ENCODE measurements at regions not wholly inside any gene's neighbourhood (a gene's known extent, or its start where the extent isn't known, plus 50 kb on each side); places are given as distances from the start of the nearest gene placed in this dataset.

DNA sequence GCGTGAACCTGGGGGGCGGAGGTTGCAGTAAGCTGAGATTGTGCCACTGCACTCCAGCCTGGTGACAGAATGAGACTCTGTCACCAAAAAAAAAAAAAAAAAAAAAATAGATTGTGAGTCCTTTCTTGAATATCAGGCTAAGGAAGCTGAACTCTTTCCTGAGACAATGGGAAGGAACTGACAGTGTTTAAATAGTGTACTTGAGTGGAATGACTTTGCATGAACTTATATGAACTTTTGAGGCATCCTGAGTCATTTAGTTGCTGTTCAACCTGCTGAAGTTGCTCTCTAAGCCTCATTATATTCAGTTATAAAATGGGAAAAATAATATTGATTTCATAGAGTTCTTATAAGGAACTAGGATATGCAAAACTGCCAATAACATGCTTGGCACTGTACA, 79.3 kb upstream of the LIMCH1 start:
- no peak for DNase-seq (ENCODE audit: low read depth)

DNA sequence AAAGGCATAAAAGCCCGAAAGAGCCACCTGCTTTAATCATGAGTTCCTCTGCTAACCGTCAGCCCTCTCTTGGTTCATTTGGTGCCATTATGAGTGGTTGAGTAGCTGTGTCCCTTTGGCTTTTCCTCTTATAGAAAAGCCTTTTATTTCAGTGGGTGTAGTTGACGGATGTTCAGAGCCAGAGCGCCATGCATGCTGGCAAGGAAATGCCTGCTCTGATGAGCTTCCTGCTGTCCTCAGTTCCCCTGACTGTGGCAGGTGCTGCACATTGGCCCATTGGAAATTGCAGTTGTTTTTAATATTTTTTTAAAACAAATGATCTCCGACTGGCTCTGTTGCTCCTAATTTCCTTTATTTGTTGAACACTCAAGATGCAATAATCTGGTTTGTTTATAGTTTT, 77.3 kb upstream of the LIMCH1 start:
- no peak for DNase-seq (ENCODE audit: low read depth)

DNA sequence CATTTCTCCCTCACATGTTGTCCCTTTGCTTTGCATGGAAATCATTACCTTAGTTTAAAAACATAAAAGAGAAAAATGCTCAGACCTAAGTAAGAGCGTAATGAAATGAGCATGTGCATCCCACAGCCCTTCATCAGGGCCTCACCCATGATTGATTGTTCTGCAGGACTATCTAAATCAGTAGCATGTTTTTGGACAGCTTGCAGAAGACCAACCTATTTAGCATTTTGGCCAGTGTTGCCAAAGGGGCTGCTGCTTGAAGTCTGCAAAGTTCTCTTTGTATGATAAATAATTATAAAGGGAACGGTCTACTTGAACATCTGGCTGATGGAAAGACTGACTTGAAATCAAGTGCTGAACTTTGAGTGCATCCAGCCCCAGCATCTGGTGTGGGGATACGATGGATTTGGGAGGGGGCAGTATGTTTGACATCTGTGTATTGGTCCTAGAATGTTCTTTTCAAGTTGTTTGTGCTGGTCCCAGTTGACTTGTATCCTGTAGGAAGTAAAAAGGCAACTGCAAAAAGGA, 76.1 kb upstream of the LIMCH1 start:
- DNase-seq (ENCODE audit: low read depth): no peak

DNA sequence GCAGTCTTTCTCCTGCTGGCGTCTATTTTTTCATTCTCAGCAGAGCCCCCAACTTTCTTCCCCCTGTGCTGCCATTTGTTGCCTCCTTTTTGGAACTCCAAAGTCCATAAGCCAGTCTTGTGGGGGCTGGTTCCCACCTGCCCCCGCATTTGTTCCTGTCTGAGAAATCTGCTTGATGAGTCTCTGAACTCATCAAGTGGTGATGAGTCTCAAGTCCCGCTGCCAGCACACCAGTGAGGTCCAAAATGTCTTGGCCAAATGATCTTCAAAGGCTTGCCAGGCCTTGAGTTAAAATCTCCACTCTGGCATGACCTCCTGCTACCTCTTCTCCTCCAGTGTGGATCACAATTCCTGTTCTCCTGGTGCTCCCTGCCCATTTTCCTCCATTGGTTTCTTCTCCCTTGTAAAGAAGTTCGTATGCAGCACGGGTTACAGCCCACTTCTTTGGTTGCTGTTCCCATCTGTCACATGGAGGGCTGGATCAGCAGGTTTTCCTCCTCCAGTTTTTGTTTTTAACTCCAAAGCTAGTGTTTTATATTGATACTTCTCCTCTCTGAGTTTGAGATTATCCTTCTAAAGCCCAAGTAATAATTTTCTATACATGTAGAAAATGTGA, 72.7 kb upstream of the LIMCH1 start:
- no peak for DNase-seq (ENCODE audit: low read depth)

GRCh38 chr4:41466249-41466648, 71.7 kb upstream of the LIMCH1 start:
- DNase-seq (ENCODE audit: low read depth): no peak

DNA sequence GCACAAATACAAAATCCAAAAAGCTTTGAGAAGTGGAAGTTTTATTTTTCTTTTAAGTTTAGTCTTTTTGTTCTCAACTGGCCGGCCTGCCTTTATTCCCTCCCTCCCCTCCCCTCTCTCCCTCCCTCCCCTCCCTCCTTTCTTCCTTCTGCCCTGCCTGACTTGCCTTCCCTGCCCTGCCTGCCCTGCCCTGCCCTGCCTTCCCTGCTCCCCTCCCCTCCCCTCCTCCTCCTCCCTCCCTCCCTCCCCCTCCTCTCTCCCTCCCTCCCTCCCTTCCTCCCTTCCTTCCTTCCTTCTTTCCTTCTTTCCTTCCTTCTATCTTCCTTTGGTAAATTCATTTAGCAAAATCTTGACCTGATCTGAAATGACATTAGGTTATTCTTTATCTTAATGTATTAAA, 69.8 kb upstream of the LIMCH1 start:
- DNase-seq (ENCODE audit: low read depth): no peak

DNA sequence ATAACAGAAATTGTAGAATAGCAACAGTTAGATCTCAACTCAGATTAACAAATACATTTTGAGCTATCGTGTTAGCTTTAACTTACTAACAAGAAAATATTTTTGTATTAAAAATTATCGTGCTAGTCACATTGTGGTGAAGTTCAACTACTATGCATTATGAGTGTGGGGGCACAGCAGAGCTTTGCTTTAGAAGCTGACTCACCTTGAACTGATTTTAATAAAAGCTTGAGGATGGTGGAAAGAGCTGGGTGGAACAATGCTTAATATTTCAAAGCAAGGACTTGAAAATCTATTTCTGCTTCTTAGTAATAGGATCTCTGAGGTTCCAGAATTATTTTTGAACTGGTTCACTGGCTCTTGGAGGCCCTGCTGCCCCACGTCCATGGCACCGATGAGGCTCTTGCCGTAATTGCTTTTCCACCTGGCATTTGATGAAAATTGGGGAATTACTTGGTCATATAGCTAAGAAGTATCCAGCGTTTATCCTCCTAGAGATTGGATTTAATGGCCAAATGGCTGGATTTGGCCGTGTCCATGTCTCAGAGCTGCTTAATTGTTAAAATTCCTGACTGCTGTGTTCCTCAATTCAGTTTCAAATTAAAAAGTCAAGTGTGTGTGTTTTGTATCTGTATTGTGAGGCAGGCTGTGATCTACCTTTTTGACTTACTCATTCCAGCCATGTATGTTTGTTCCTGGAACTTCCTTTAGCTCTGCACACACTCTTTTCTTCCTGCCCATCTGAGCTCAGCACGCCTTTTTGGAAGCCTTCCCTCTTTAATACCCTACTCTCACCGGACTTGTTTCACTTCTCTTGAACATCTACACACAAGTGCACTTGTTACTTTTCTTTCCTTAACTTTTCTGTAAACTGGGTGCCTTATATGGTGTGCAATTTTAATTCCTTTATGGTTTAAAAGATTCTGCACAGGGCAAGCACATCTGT, 66.6 kb upstream of the LIMCH1 start:
- DNase-seq (ENCODE audit: low read depth): no peak

- no peak for DNase-seq (ENCODE audit: low read depth)
These were observed 65.9 kb upstream of the LIMCH1 start for GRCh38 chr4:41472081-41472480.

- DNase-seq (ENCODE audit: low read depth): no peak
These were observed 64.8 kb upstream of the LIMCH1 start for GRCh38 chr4:41473176-41473575.

GRCh38 chr4:41475402-41475801, 62.6 kb upstream of the LIMCH1 start:
- no peak for DNase-seq (ENCODE audit: low read depth)

DNA sequence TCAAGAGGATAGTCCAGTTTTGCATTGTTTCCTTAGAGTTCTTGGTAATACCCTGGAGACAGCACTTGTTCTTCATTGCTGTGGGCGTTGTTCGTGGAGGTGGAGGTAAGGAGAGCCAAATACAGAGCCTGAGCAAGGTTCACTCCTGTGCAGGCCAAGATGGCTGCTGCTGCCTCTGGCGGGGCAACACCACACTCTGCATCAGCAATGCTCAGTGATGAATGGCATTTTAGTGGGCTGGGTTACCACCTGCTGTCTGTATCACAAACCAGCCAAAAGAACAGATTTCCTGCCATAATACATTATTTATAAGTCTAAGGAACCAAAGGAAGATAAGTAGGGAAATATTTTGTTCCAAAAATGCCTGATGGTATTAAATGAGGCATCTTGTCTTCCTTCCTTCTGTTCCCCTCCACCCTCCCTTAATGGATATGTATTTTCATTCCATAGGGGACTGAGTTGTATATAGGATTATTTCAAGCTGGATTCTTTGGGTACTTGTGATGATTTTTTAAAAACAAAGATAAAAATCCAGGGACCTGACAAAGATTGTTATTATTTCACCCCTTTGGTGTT, 61.6 kb upstream of the LIMCH1 start:
- no peak for DNase-seq (ENCODE audit: low read depth)

GRCh38 chr4:41477181-41477905, 60.6 kb upstream of the LIMCH1 start:
- DNase-seq (ENCODE audit: low read depth): no peak

DNA sequence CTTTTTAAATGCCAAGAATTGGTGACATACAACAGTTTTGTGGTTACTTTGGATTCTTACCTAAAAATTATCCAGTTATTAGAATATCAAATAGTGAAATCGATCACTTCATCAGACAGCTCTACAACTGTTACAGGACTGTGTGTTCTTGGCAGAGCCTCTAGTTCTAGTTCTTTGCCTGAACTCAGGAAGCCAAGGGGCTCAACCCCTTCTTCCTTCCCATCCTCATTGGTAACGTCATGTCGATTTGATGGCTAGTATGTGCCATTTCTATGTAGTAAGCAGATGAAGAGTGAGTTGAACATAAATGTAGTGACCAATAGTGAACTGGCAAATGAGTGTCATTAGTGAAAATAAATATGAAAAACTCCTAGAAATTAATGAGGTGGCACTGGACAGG, 59.4 kb upstream of the LIMCH1 start:
- no peak for DNase-seq (ENCODE audit: low read depth)

GRCh38 chr4:41480896-41481311, 57.1 kb upstream of the LIMCH1 start:
- DNase-seq (ENCODE audit: low read depth): no peak

DNA sequence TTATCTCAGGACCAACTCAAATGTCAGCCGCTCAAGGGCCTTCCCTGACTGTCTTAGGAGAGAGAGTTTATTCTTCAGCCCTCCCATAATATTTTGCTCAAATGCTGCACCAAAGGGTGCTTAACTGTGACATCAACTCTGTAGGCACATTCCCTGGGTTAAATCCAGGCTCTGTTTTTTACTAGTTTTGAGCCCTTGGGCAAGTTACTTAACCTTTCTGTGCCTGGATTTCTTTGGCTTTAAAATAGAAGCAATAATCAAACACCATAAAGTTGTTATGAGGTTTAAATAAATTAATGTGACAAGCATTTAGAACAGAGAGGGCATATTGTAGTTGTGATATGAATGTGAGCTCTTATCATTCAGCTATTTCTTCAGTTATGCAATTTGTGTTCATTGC, 54.2 kb upstream of the LIMCH1 start:
- no peak for DNase-seq (ENCODE audit: low read depth)

DNA sequence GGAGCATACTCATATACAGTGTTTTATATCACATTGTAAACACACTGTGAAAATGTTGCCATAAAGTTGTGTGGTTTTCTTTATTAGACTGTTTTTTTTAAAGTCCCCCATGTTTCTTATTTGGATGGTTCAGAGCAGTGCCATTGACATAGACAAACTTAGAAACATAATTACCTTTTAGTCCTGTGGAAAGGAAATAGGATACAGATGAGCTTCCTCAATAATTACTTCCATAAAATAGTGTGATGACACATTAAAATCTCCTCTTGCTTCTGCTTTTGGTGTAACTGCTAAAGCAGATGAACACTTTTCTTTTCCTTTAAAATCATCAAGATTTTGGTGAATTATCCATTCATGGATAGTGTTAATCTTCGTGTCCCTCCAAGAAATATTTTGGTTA, 52.9 kb upstream of the LIMCH1 start:
- DNase-seq (ENCODE audit: low read depth): no peak

- DNase-seq (ENCODE audit: low read depth): no peak
These were observed 50.0 kb upstream of the LIMCH1 start for GRCh38 chr4:41487868-41488440.
